ENCODE measurements at regions not wholly inside any gene's neighbourhood (a gene's known extent, or its start where the extent isn't known, plus 50 kb on each side); places are given as distances from the start of the nearest gene placed in this dataset.
"Not testable (repeated sequence)": the region's sequence is repeated elsewhere in the genome, so short reads cannot be mapped to it uniquely, and the experiment has no call there.

DNA sequence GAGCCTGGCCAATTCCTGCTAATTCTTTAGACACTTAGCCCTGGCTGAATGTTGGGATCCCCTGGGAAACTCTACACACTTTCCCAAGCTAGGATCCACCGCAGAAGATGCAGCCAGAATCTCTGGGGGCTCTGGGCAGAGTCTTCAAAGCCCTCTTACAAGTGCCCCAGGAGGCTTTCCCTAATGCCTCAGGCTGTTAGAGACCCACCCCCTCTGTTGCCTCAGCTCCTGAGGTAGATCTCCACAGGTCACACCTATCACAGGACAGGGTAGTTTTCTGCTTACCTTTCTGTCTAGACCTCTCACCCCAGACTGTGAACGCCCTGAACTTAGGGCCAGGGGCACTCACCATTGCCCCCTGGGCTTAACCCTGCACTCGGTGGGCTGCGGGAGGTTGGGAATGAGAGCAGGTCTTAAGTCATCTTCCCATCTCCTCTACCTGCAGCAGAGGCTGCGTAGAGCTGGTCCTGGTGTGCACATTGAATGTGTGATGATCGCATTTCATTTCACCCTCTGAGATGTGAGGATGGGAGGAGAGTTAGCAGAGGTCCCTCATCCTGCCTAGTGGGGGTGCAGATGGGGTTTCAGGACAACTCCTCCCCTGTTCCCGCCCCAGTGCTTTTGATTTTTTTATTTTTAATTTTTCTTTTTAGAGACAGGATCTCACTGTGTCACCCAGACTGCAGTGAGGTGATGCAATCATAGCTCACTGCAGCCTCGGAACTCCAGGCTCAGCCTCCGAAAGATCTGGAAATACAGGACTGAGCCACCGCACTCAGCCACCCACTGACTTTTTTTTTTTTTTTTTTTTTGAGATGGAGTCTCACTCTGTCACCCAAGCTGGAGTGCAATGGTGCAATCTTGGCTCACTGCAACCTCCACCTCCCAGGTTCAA, 89.0 kb upstream of the LHX1 start:
- H4K20me1 ChIP-seq (ENCODE audit: insufficient read depth): no peaks in the 10 kb centered on the region
- peak overlapping the region; percentile 70; the same call in 1 of the 2 replicates for H3K4me2 ChIP-seq (ENCODE audit: low read length)
- H3K4me1 ChIP-seq (ENCODE audit: control insufficient read depth in 1 of 2, insufficient read depth in 2 of 2, low read length in 2 of 2): peaks cover 25 to 42% of the 10 kb centered on the region in 2 experiments
- CTCF ChIA-PET: interaction anchor here (0.7 to 1.7 kb wide), 2 partner anchors 199 to 525 kb away, joined by 3 to 5 read pairs; no protein-coding TSS in a partner anchor
- RAD21 ChIA-PET (ENCODE audit: low non-redundant PET in 1 of 2, low total read pairs in 2 of 2, uncharacterized antibody in 2 of 2, unreplicated experiment in 2 of 2): no interaction called here
- no TSS peak for BruUV-seq (replicated peaks)
- intact Hi-C loops (cut with micrococcal nuclease): no loop called here
- POLR2A ChIA-PET: interaction anchor here (1.1 to 1.2 kb wide), 2 partner anchors 18 to 73 kb away, joined by 3 read pairs; no protein-coding TSS in a partner anchor
- no peak overlapping the region for H2AFZ ChIP-seq (ENCODE audit: low read depth, low read length, poor library complexity, severe bottlenecking)
- no peak overlapping the region for H3K4me3 ChIP-seq (replicated peaks in 1 of 2; ENCODE audit: low read depth in 1 of 2, low read length in 2 of 2)
- TF ChIP-seq CEBPB (IDR thresholded peaks at IDR 0.05; ENCODE audit: low read depth): peak; percentile 69
- TF ChIP-seq ZFX (IDR thresholded peaks at IDR 0.05): no peak
- H3K27ac ChIP-seq (ENCODE audit: low read depth, low read length): no peak overlapping the region
- H3K9me2 ChIP-seq (ENCODE audit: insufficient read depth): no peaks in the 10 kb centered on the region
- no peak for DNase-seq (ENCODE audit: low read depth, low spot score)
- H3K36me3 ChIP-seq (ENCODE audit: control insufficient read depth in 1 of 2, insufficient read depth in 2 of 2, low read length in 2 of 2): no peaks in the 10 kb centered on the region
- H3K9me3 ChIP-seq (ENCODE audit: control insufficient read depth in 1 of 2, insufficient read depth in 1 of 2, low read depth in 1 of 2, low read length in 2 of 2): no peaks in the 10 kb centered on the region
- ATAC-seq: no peak
- no peak overlapping the region for H3K9ac ChIP-seq (ENCODE audit: low read length)
- no peaks in the 10 kb centered on the region for H3K27me3 ChIP-seq (ENCODE audit: insufficient read depth, low read length)
- no peaks in the 10 kb centered on the region for H3K79me2 ChIP-seq (ENCODE audit: insufficient read depth, low read length)

DNA sequence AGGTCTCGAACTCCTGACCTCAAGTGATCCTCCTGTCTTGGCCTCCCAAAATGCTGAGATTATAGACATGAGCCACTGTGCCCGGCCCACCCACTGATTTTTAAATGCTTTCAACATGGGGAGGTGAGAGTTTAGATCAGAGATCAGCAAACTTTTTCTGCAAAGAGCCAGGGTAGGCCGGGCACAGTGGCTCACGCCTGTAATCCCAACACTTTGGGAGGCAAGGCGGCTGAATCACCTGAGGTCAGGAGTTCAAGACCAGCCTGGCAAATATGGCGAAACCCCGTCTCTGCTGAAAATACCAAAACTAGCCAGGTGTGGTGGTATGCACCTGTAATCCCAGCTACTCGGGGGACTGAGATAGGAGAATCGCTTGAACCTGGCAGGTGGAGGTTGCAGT, 88.3 kb upstream of the LHX1 start:
- ChIA-PET POLR2A (interaction anchor here (1.1 kb wide), 1 partner anchor 72 kb away, joined by 3 read pairs; no protein-coding TSS in a partner anchor), CTCF (interaction anchor here (0.7 to 1.7 kb wide), 2 partner anchors 198 to 524 kb away, joined by 3 to 5 read pairs; no protein-coding TSS in a partner anchor)
- DNase-seq (ENCODE audit: low read depth, low spot score); intact Hi-C loops (cut with micrococcal nuclease); H3K4me3 ChIP-seq (replicated peaks in 1 of 2; ENCODE audit: low read depth in 1 of 2, low read length in 2 of 2); RAD21 ChIA-PET (ENCODE audit: low non-redundant PET in 1 of 2, low total read pairs in 2 of 2, uncharacterized antibody in 2 of 2, unreplicated experiment in 2 of 2); H2AFZ ChIP-seq (ENCODE audit: low read depth, low read length, poor library complexity, severe bottlenecking); H3K27ac ChIP-seq (ENCODE audit: low read depth, low read length); H3K36me3 ChIP-seq (ENCODE audit: control insufficient read depth in 1 of 2, insufficient read depth in 2 of 2, low read length in 2 of 2); H3K9me2 ChIP-seq (ENCODE audit: insufficient read depth); H3K79me2 ChIP-seq (ENCODE audit: insufficient read depth, low read length); BruUV-seq (replicated peaks); ATAC-seq; H3K27me3 ChIP-seq (ENCODE audit: insufficient read depth, low read length); H4K20me1 ChIP-seq (ENCODE audit: insufficient read depth); H3K9me3 ChIP-seq (ENCODE audit: control insufficient read depth in 1 of 2, insufficient read depth in 1 of 2, low read depth in 1 of 2, low read length in 2 of 2); H3K9ac ChIP-seq (ENCODE audit: low read length): not testable (repeated sequence)
- Histone ChIP-seq H3K4me1 (ENCODE audit: control insufficient read depth in 1 of 2, insufficient read depth in 2 of 2, low read length in 2 of 2) (peaks cover 25 to 45% of the 10 kb centered on the region in 2 experiments), H3K4me2 (ENCODE audit: low read length) (peak overlapping the region; percentile 70)
